ENCODE measurements at regions not wholly inside any gene's neighbourhood (a gene's known extent, or its start where the extent isn't known, plus 50 kb on each side); places are given as distances from the start of the nearest gene placed in this dataset.
A peak's percentile ranks its signal among the peaks of the same experiment; 100 is the strongest.

- Histone ChIP-seq H4K20me1 (ENCODE audit: insufficient read depth, low read length) (no peaks in the 10 kb centered on the region), H3K9ac (ENCODE audit: low read length) (no peak overlapping the region), H3K79me2 (ENCODE audit: low read length) (no peaks in the 10 kb centered on the region), H3K4me3 (ENCODE audit: low read length) (no peak overlapping the region), H3K4me2 (ENCODE audit: low read length) (no peak overlapping the region), H3K4me1 (ENCODE audit: low read length) (no peaks in the 10 kb centered on the region), H3K27ac (ENCODE audit: low read length) (no peak overlapping the region), H2AFZ (ENCODE audit: low read depth, low read length) (no peak overlapping the region), H3K9me3 (ENCODE audit: insufficient read depth, low read length) (peaks cover 5% of the 10 kb centered on the region), H3K27me3 (ENCODE audit: low read depth, low read length) (no peaks in the 10 kb centered on the region), H3K36me3 (replicated peaks; ENCODE audit: low read depth, low read length) (no peaks in the 10 kb centered on the region)
- TF ChIP-seq, protein P1, sequence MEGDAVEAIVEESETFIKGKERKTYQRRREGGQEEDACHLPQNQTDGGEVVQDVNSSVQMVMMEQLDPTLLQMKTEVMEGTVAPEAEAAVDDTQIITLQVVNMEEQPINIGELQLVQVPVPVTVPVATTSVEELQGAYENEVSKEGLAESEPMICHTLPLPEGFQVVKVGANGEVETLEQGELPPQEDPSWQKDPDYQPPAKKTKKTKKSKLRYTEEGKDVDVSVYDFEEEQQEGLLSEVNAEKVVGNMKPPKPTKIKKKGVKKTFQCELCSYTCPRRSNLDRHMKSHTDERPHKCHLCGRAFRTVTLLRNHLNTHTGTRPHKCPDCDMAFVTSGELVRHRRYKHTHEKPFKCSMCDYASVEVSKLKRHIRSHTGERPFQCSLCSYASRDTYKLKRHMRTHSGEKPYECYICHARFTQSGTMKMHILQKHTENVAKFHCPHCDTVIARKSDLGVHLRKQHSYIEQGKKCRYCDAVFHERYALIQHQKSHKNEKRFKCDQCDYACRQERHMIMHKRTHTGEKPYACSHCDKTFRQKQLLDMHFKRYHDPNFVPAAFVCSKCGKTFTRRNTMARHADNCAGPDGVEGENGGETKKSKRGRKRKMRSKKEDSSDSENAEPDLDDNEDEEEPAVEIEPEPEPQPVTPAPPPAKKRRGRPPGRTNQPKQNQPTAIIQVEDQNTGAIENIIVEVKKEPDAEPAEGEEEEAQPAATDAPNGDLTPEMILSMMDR (IDR thresholded peaks at IDR 0.05; ENCODE audit: low read depth, low read length), result no peak
- TF ChIP-seq EZH2phosphoT487 (IDR thresholded peaks at IDR 0.05; ENCODE audit: low read depth), result no peak
Observed at GRCh38 chr6:67200626-67201403, 1434.3 kb upstream of the ADGRB3 start.

- H3K27me3 ChIP-seq (ENCODE audit: low read depth, low read length), result no peaks in the 10 kb centered on the region
- H3K9ac ChIP-seq (ENCODE audit: low read length), result no peak overlapping the region
- no peak for TF ChIP-seq EZH2phosphoT487 (IDR thresholded peaks at IDR 0.05; ENCODE audit: low read depth)
- TF ChIP-seq, protein P1 (IDR thresholded peaks at IDR 0.05; ENCODE audit: low read depth, low read length), result no peak
- no peak overlapping the region for H3K4me2 ChIP-seq (ENCODE audit: low read length)
- no peaks in the 10 kb centered on the region for H3K4me1 ChIP-seq (ENCODE audit: low read length)
- no peaks in the 10 kb centered on the region for H3K79me2 ChIP-seq (ENCODE audit: low read length)
- no peaks in the 10 kb centered on the region for H4K20me1 ChIP-seq (ENCODE audit: insufficient read depth, low read length)
- H3K9me3 ChIP-seq (ENCODE audit: insufficient read depth, low read length), result peaks cover 5% of the 10 kb centered on the region
- no peak overlapping the region for H2AFZ ChIP-seq (ENCODE audit: low read depth, low read length)
- H3K27ac ChIP-seq (ENCODE audit: low read length), result no peak overlapping the region
- no peaks in the 10 kb centered on the region for H3K36me3 ChIP-seq (replicated peaks; ENCODE audit: low read depth, low read length)
- no peak overlapping the region for H3K4me3 ChIP-seq (ENCODE audit: low read length)
Observed at GRCh38 chr6:67199425-67199824, 1435.7 kb upstream of the ADGRB3 start.

GRCh38 chr6:67190733-67191132 is 1444.3 kb upstream of the ADGRB3 start:
- no peaks in the 10 kb centered on the region for H4K20me1 ChIP-seq (ENCODE audit: insufficient read depth, low read length)
- peaks cover 13% of the 10 kb centered on the region; the same call in 1 of the 2 replicates for H3K9me3 ChIP-seq (ENCODE audit: insufficient read depth, low read length)
- H3K79me2 ChIP-seq (ENCODE audit: low read length), result no peaks in the 10 kb centered on the region
- H3K27me3 ChIP-seq (ENCODE audit: low read depth, low read length), result no peaks in the 10 kb centered on the region
- peaks cover 15% of the 10 kb centered on the region for H3K4me1 ChIP-seq (ENCODE audit: low read length)
- H3K4me2 ChIP-seq (ENCODE audit: low read length), result peak overlapping the region; percentile 24; the same call in 1 of the 2 replicates
- no peak overlapping the region; the same call in 1 of the 2 replicates for H3K9ac ChIP-seq (ENCODE audit: low read length)
- H2AFZ ChIP-seq (ENCODE audit: low read depth, low read length), result no peak overlapping the region
- peaks cover 5% of the 10 kb centered on the region for H3K36me3 ChIP-seq (replicated peaks; ENCODE audit: low read depth, low read length)
- TF ChIP-seq, protein P1 (IDR thresholded peaks at IDR 0.05; ENCODE audit: low read depth, low read length), result no peak
- TF ChIP-seq EZH2phosphoT487 (IDR thresholded peaks at IDR 0.05; ENCODE audit: low read depth), result no peak
- H3K4me3 ChIP-seq (ENCODE audit: low read length), result no peak overlapping the region
- peak overlapping the region; percentile 73 for H3K27ac ChIP-seq (ENCODE audit: low read length)

GRCh38 chr6:67184405-67184804 is 1450.7 kb upstream of the ADGRB3 start:
- Histone ChIP-seq H2AFZ (ENCODE audit: low read depth, low read length) (no peak overlapping the region), H3K9ac (ENCODE audit: low read length) (no peak overlapping the region), H3K27ac (ENCODE audit: low read length) (no peak overlapping the region), H3K36me3 (replicated peaks; ENCODE audit: low read depth, low read length) (no peaks in the 10 kb centered on the region), H3K4me2 (ENCODE audit: low read length) (no peak overlapping the region), H3K27me3 (ENCODE audit: low read depth, low read length) (no peaks in the 10 kb centered on the region), H3K4me3 (ENCODE audit: low read length) (no peak overlapping the region), H3K4me1 (ENCODE audit: low read length) (peaks cover 3% of the 10 kb centered on the region; the same call in 1 of the 2 replicates), H3K79me2 (ENCODE audit: low read length) (no peaks in the 10 kb centered on the region), H3K9me3 (ENCODE audit: insufficient read depth, low read length) (no peaks in the 10 kb centered on the region), H4K20me1 (ENCODE audit: insufficient read depth, low read length) (no peaks in the 10 kb centered on the region)
- TF ChIP-seq EZH2phosphoT487 (IDR thresholded peaks at IDR 0.05; ENCODE audit: low read depth), result no peak
- TF ChIP-seq, protein P1 (IDR thresholded peaks at IDR 0.05; ENCODE audit: low read depth, low read length), result no peak
